GM18517 (cell line): ENCODE measurements at regions not wholly inside any gene's neighbourhood (a gene's known extent, or its start where the extent isn't known, plus 50 kb on each side); places are given as distances from the start of the nearest gene placed in this dataset.
"Not testable (repeated sequence)": the region's sequence is repeated elsewhere in the genome, so short reads cannot be mapped to it uniquely, and the experiment has no call there.

ENCODE experiments used
- ATAC-seq: cut with Tn5 transposase; IDR thresholded peaks from one replicate; pipeline ENCODE4 v1.9.1; 2021; ENCODE audit warnings: mild to moderate bottlenecking, moderate library complexity; ENCODE audit not compliant: unreplicated experiment

DNA sequence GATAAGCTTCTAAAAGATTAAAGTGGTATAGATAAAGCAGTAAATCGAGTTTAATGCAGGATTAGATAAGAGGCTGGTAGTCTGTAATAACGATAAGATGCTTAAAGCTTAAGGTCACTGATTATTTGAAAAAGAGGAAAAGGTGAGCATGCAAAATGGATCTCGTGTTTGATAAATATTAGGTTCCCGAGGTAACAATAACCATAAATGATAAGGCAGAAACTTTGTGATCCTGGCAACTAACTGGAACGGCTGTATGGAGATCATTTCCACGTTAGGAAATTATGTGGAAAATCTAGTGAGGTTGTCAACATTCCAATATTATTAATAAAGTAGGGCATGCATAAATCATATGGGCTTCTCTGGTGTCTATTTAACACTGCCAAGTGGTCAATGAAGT is 255.5 kb downstream of the EFCAB11 start:
- ATAC-seq = no peak

DNA sequence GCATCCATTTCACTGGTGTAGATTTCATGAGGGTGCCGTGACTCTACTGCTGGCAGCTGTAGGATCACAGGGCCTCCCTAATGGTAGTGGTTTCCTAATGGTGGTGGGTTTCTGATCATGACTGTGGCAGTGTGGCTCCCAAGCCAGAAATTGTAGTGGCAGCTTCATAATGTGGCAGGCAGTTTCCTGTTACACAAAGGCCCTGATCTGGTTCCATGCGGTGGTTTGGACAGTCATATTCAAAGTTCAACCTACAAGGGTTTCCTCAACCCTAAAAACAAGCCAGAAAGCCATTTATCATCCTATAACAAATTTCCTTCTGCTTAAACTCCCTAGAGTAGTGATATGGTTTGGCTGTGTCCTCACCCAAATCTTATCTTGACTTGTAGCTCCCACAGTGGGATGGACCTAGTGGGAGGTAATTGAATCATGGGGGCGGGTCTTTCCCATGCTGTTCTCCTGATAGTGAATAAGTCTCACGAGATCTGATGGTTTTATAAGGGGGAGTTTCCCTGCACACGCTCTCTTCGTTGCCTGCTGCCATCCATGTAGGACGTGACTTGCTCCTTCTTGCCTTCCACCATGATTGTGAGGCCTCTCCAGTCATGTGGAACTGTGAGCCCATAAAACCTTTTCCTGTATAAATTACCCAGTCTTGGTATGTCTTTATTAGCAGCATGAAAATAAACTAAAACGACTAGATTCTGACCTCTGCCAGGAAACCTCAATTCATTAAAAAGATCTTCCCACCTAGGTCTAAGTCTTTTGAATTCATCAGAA is 257.1 kb downstream of the EFCAB11 start:
- no peak for ATAC-seq

GRCh38 chr14:89695846-89696245 is 258.7 kb downstream of the EFCAB11 start:
- no peak for ATAC-seq

- ATAC-seq = no peak
These were observed 264.4 kb downstream of the EFCAB11 start for GRCh38 chr14:89690139-89690538.

DNA sequence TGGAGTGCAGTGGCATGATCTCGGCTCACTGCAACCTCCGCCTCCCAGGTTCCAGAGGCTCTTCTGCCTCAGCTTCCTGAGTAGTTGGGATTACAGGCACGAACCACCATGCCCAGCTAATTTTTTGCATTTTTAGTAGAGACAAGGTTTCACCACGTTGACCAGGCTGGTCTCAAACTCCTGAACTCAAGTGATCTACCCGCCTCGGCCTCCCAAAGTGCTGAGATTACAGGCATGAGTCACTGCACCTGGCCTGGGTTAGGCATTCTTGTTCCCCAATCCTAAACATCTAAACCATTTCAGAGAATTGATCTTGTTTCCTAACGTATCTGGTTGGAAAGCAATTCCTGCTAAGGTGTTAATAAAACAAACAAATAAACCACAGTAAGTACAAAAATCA is 264.8 kb downstream of the EFCAB11 start:
- not testable (repeated sequence) for ATAC-seq

- ATAC-seq = no peak
These were observed 265.9 kb downstream of the EFCAB11 start for GRCh38 chr14:89688507-89689211.

GRCh38 chr14:89687129-89687528 is 267.4 kb downstream of the EFCAB11 start:
- ATAC-seq = not testable (repeated sequence)

- no peak for ATAC-seq
These were observed 267.1 kb upstream of the FOXN3 start for GRCh38 chr14:89684139-89684538.

GRCh38 chr14:89681086-89682018 is 264.3 kb upstream of the FOXN3 start:
- peak; percentile 84 for ATAC-seq

DNA sequence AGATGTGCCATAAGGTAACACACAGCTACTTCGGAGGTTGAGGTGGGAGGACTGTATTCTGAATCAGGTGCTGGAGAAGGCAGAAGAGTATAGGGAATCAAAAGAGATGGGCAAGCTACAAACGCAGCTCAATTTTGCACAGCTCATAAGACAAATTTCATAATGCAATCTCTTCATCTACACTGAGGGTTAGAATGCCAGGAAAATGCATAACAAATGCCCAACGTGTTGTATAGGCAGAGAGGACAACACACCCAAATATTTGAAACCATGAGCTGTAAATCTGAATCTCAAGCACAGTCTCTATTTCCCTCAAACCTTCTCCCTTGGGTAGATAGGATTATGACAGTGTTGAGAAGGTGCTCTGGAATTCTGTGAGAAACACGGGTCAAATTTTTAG is 263.1 kb upstream of the FOXN3 start:
- ATAC-seq = no peak

DNA sequence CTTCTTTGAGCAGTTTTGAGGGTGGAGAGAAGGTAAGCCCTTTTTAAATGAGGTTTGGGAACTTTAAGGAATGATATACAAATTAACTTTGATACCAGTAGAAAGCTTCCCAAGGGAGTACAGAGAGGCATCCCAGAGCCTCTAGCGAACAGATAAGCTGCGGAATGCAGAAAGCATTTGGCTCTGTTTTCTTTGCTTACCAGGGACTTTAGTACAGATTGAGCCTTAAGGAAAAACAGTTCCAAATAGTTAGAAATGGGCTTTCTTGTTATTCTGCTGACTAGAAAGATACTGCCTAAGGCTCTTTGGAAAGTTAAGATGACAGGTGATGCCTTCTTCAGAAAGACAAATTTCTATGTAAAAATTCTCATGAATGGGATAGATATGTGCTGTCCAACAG is 261.7 kb upstream of the FOXN3 start:
- no peak for ATAC-seq

- no peak for ATAC-seq
These were observed 258.6 kb upstream of the FOXN3 start for GRCh38 chr14:89675590-89675989.

- ATAC-seq = no peak
These were observed 257.9 kb upstream of the FOXN3 start for GRCh38 chr14:89674936-89675335.

- no peak for ATAC-seq
These were observed 257.2 kb upstream of the FOXN3 start for GRCh38 chr14:89674240-89674639.

DNA sequence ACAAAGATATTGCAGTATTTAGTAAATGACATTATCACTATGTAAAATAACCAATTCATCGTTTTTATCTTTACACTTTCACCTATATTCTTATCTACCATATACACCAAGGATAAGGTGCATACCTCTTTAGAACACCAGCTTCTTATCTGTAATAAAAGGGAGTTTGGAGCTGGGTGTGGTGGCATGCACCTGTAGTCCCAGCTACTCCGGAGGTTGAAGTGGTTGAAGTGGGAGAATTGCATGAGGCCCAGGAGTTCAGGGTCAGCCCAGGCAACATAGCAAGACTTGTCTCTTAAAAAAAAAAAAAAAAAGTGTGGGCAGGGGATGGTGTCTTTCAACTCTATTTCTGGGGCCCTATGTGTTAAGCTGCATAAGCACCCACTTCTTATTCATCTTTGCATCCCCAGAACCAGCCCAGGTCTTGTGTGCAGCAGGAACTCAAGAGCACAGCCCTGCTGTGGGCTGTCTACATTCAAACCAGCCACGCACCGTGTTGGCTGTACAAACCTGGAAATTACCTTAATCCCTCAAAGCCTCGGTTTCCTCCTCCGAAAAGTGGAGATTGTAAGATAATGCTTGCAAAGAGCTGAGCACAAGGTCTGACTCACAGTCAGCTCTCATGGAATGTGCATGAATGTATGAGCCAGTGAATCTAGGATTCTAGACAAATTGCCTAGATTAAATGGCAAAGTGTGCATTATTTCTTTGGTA is 256.6 kb upstream of the FOXN3 start:
- ATAC-seq = no peak

GRCh38 chr14:89672636-89673511 is 255.8 kb upstream of the FOXN3 start:
- no peak for ATAC-seq

DNA sequence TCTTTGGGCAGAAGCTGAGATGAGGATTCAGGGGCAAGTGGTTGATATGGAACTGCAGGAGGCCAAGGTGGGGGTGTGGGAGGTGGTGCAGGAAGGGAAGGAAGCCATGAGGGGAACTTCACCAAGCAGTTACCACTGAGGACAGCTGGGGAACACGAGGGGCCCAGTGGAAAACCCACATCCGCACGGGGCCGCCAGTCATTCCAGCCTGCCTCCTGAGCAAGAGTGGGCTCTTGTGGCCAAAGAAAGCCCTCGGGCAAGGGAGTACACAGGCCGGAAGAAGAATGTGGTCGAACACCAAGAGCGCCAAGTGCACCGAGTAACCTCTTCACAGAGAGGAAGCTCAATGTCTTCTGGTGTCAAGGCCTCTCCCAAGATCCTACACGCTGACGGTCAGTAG is 252.2 kb upstream of the FOXN3 start:
- ATAC-seq = no peak

- no peak for ATAC-seq
These were observed 250.9 kb upstream of the FOXN3 start for GRCh38 chr14:89667983-89668382.

- not testable (repeated sequence) for ATAC-seq
These were observed 248.5 kb upstream of the FOXN3 start for GRCh38 chr14:89665300-89666081.
